PC-3 (cell line): ENCODE measurements at regions not wholly inside any gene's neighbourhood (a gene's known extent, or its start where the extent isn't known, plus 50 kb on each side); places are given as distances from the start of the nearest gene placed in this dataset.

ENCODE experiments used
- ATAC-seq: fragments of 200-7000 bp; cut with Tn5 transposase; 2 replicates; pipeline ENCODE4 v1.9.1; 2020; ENCODE audit warnings: mild to moderate bottlenecking, moderate library complexity
- BruUV-seq: library from RNA; stranded (reverse); fragments of 400-500 nt; replicated peaks from 2 replicates; lab custom pipeline; 2021; lab: Mats Ljungman, UMichigan
- CTCF ChIA-PET: fragments of 300-600 bp; sonication (Branson Sonifier 250); formaldehyde crosslinking; loops from one replicate; lab custom pipeline; 2022; ENCODE audit warnings: antibody characterized with exemption; lab: Charles Lee
- POLR2A ChIA-PET: fragments of 300-600 bp; sonication (Branson Sonifier 250); formaldehyde crosslinking; loops from one replicate; lab custom pipeline; 2022; ENCODE audit warnings: antibody characterized with exemption; ENCODE audit not compliant: unreplicated experiment; lab: Charles Lee
- DNase-seq: peaks from one replicate; pipeline ENCODE4 v3.0.0-alpha.2; 2015
- H2AFZ ChIP-seq: fragments of 300-600 bp; sonication (generic); 2 replicates; pipeline ENCODE4 v1.6.0; 2016; ENCODE audit warnings: antibody characterized with exemption, low read length
- H3F3A ChIP-seq: fragments of 300-600 bp; sonication (generic); one replicate; pipeline ENCODE4 v1.6.0; 2017; ENCODE audit warnings: antibody characterized with exemption, low read length, control low read depth, mild to moderate bottlenecking; ENCODE audit not compliant: unreplicated experiment
- H3K27ac ChIP-seq: fragments of 300-600 bp; sonication (generic); 2 replicates; pipeline ENCODE4 v1.5.1; 2016; ENCODE audit warnings: mild to moderate bottlenecking, low read length
- H3K27me3 ChIP-seq: fragments of 300-600 bp; sonication (generic); 2 replicates; pipeline ENCODE4 v1.6.1; 2016; ENCODE audit warnings: low read length, mixed read lengths
- H3K36me3 ChIP-seq: fragments of 300-600 bp; sonication (generic); 2 replicates; pipeline ENCODE4 v1.6.1; 2016; ENCODE audit warnings: low read depth, mixed run types, low read length, mixed read lengths
- H3K4me1 ChIP-seq: fragments of 300-600 bp; sonication (generic); 2 replicates; pipeline ENCODE4 v1.5.1; 2016; ENCODE audit warnings: low read length; ENCODE audit not compliant: insufficient read depth
- H3K4me2 ChIP-seq: fragments of 300-600 bp; sonication (generic); 2 replicates; pipeline ENCODE4 v1.6.0; 2016; ENCODE audit warnings: low read length
- H3K4me3 ChIP-seq: fragments of 300-600 bp; sonication (generic); 2 replicates; pipeline ENCODE4 v1.5.1; 2016; ENCODE audit warnings: mild to moderate bottlenecking, low read length, mixed read lengths
- H3K79me2 ChIP-seq: fragments of 300-600 bp; sonication (generic); 2 replicates; pipeline ENCODE4 v1.6.1; 2017; ENCODE audit warnings: low read length, mixed read lengths
- H3K9ac ChIP-seq: fragments of 300-600 bp; sonication (generic); 2 replicates; pipeline ENCODE4 v1.6.0; 2016; ENCODE audit warnings: mild to moderate bottlenecking, low read length
- H3K9me2 ChIP-seq: fragments of 300-600 bp; sonication (generic); replicated peaks from 2 replicates; pipeline ENCODE4 v1.6.1; 2016; ENCODE audit warnings: mixed run types, low read length, mixed read lengths
- H3K9me3 ChIP-seq: fragments of 300-600 bp; sonication (generic); 2 replicates; pipeline ENCODE4 v1.6.1; 2016; ENCODE audit warnings: low read length, mixed read lengths
- H4K20me1 ChIP-seq: fragments of 300-600 bp; sonication (generic); 2 replicates; pipeline ENCODE4 v1.6.1; 2016; ENCODE audit warnings: low read length, mixed read lengths
- CTCF ChIP-seq: fragments of 300-600 bp; sonication (generic); conservative IDR thresholded peaks from 2 replicates; pipeline ENCODE4 v1.5.1; 2017; ENCODE audit warnings: antibody characterized with exemption, low read depth, mild to moderate bottlenecking, low read length
- EZH2 ChIP-seq: fragments of 300-600 bp; sonication (generic); IDR thresholded peaks from one replicate; pipeline ENCODE4 v1.6.1; 2017; ENCODE audit warnings: antibody characterized with exemption, mild to moderate bottlenecking, low read length; ENCODE audit not compliant: unreplicated experiment
- EZH2phosphoT487 ChIP-seq: fragments of 300-600 bp; sonication (generic); IDR thresholded peaks from 2 replicates; pipeline ENCODE4 v1.6.1; 2018; ENCODE audit warnings: mild to moderate bottlenecking, antibody characterized with exemption, low read length, borderline replicate concordance
- intact Hi-C: fragments of 100-400 bp; cut with micrococcal nuclease; formaldehyde crosslinking; loops from 2 replicates; pipeline ENCODE4 v1.9.0; 2023

GRCh38 chr6:50102676-50103075 lies 52.9 kb upstream of the DEFB112 start:
- no peak for DNase-seq
- no peaks in the 10 kb centered on the region for H4K20me1 ChIP-seq
- H3K4me1 ChIP-seq, result no peaks in the 10 kb centered on the region
- POLR2A ChIA-PET, result no interaction called here
- H3K27ac ChIP-seq, result no peak overlapping the region
- no peaks in the 10 kb centered on the region for H3K9me2 ChIP-seq
- ATAC-seq, result no peak
- H3K79me2 ChIP-seq, result no peaks in the 10 kb centered on the region
- TF ChIP-seq CTCF, result no peak
- no peak for TF ChIP-seq EZH2
- no peak for TF ChIP-seq EZH2phosphoT487
- H3F3A ChIP-seq, result no peaks in the 10 kb centered on the region
- BruUV-seq, result no TSS peak
- no peak overlapping the region for H3K4me3 ChIP-seq
- peaks cover 48% of the 10 kb centered on the region for H3K27me3 ChIP-seq
- H3K4me2 ChIP-seq, result no peak overlapping the region
- intact Hi-C loops, result no loop called here
- H2AFZ ChIP-seq, result no peak overlapping the region
- H3K9ac ChIP-seq, result no peak overlapping the region
- CTCF ChIA-PET, result no interaction called here
- H3K36me3 ChIP-seq, result no peaks in the 10 kb centered on the region
- no peaks in the 10 kb centered on the region for H3K9me3 ChIP-seq

GRCh38 chr6:50110587-50110986 lies 60.9 kb upstream of the DEFB112 start:
- ATAC-seq (no peak), DNase-seq (no peak)
- no peak overlapping the region for H3K4me3 ChIP-seq
- no peaks in the 10 kb centered on the region for H3K4me1 ChIP-seq
- POLR2A ChIA-PET, result no interaction called here
- H3K36me3 ChIP-seq, result no peaks in the 10 kb centered on the region
- H3K9me3 ChIP-seq, result no peaks in the 10 kb centered on the region
- H4K20me1 ChIP-seq, result no peaks in the 10 kb centered on the region
- H3K9ac ChIP-seq, result no peak overlapping the region
- no TSS peak for BruUV-seq
- no peak overlapping the region for H3K27ac ChIP-seq
- no peaks in the 10 kb centered on the region for H3K79me2 ChIP-seq
- no peak for TF ChIP-seq EZH2
- TF ChIP-seq CTCF, result no peak
- no peak for TF ChIP-seq EZH2phosphoT487
- CTCF ChIA-PET, result no interaction called here
- H3F3A ChIP-seq, result no peaks in the 10 kb centered on the region
- no peaks in the 10 kb centered on the region for H3K9me2 ChIP-seq
- peaks cover 47% of the 10 kb centered on the region for H3K27me3 ChIP-seq
- no peak overlapping the region for H2AFZ ChIP-seq
- no peak overlapping the region for H3K4me2 ChIP-seq
- intact Hi-C loops, result no loop called here

GRCh38 chr6:50112981-50113857 lies 63.5 kb upstream of the DEFB112 start:
- Histone ChIP-seq H3K27me3 (peaks cover 53% of the 10 kb centered on the region), H2AFZ (no peak overlapping the region), H4K20me1 (no peaks in the 10 kb centered on the region), H3K9me2 (no peaks in the 10 kb centered on the region), H3F3A (no peaks in the 10 kb centered on the region), H3K36me3 (no peaks in the 10 kb centered on the region), H3K4me2 (no peak overlapping the region), H3K79me2 (no peaks in the 10 kb centered on the region), H3K9me3 (no peaks in the 10 kb centered on the region), H3K9ac (no peak overlapping the region), H3K4me1 (no peaks in the 10 kb centered on the region), H3K27ac (no peak overlapping the region), H3K4me3 (no peak overlapping the region)
- intact Hi-C loops, result no loop called here
- CTCF ChIA-PET, result no interaction called here
- ATAC-seq (no peak), DNase-seq (no peak)
- TF ChIP-seq CTCF (no peak), EZH2phosphoT487 (no peak), EZH2 (no peak)
- BruUV-seq, result no TSS peak
- POLR2A ChIA-PET, result no interaction called here
